PC-3 (cell line): ENCODE measurements at regions not wholly inside any gene's neighbourhood (a gene's known extent, or its start where the extent isn't known, plus 50 kb on each side); places are given as distances from the start of the nearest gene placed in this dataset.

Source experiments
- ATAC-seq: fragments of 200-7000 bp; cut with Tn5 transposase; 2 replicates; pipeline ENCODE4 v1.9.1; 2020; ENCODE audit warnings: mild to moderate bottlenecking, moderate library complexity
- BruUV-seq: library from RNA; stranded (reverse); fragments of 400-500 nt; replicated peaks from 2 replicates; lab custom pipeline; 2021; lab: Mats Ljungman, UMichigan
- CTCF ChIA-PET: fragments of 300-600 bp; sonication (Branson Sonifier 250); formaldehyde crosslinking; loops from one replicate; lab custom pipeline; 2022; ENCODE audit warnings: antibody characterized with exemption; lab: Charles Lee
- POLR2A ChIA-PET: fragments of 300-600 bp; sonication (Branson Sonifier 250); formaldehyde crosslinking; loops from one replicate; lab custom pipeline; 2022; ENCODE audit warnings: antibody characterized with exemption; ENCODE audit not compliant: unreplicated experiment; lab: Charles Lee
- DNase-seq: peaks from one replicate; pipeline ENCODE4 v3.0.0-alpha.2; 2015
- H2AFZ ChIP-seq: fragments of 300-600 bp; sonication (generic); 2 replicates; pipeline ENCODE4 v1.6.0; 2016; ENCODE audit warnings: antibody characterized with exemption, low read length
- H3F3A ChIP-seq: fragments of 300-600 bp; sonication (generic); one replicate; pipeline ENCODE4 v1.6.0; 2017; ENCODE audit warnings: antibody characterized with exemption, low read length, control low read depth, mild to moderate bottlenecking; ENCODE audit not compliant: unreplicated experiment
- H3K27ac ChIP-seq: fragments of 300-600 bp; sonication (generic); 2 replicates; pipeline ENCODE4 v1.5.1; 2016; ENCODE audit warnings: mild to moderate bottlenecking, low read length
- H3K27me3 ChIP-seq: fragments of 300-600 bp; sonication (generic); 2 replicates; pipeline ENCODE4 v1.6.1; 2016; ENCODE audit warnings: low read length, mixed read lengths
- H3K36me3 ChIP-seq: fragments of 300-600 bp; sonication (generic); 2 replicates; pipeline ENCODE4 v1.6.1; 2016; ENCODE audit warnings: low read depth, mixed run types, low read length, mixed read lengths
- H3K4me1 ChIP-seq: fragments of 300-600 bp; sonication (generic); 2 replicates; pipeline ENCODE4 v1.5.1; 2016; ENCODE audit warnings: low read length; ENCODE audit not compliant: insufficient read depth
- H3K4me2 ChIP-seq: fragments of 300-600 bp; sonication (generic); 2 replicates; pipeline ENCODE4 v1.6.0; 2016; ENCODE audit warnings: low read length
- H3K4me3 ChIP-seq: fragments of 300-600 bp; sonication (generic); 2 replicates; pipeline ENCODE4 v1.5.1; 2016; ENCODE audit warnings: mild to moderate bottlenecking, low read length, mixed read lengths
- H3K79me2 ChIP-seq: fragments of 300-600 bp; sonication (generic); 2 replicates; pipeline ENCODE4 v1.6.1; 2017; ENCODE audit warnings: low read length, mixed read lengths
- H3K9ac ChIP-seq: fragments of 300-600 bp; sonication (generic); 2 replicates; pipeline ENCODE4 v1.6.0; 2016; ENCODE audit warnings: mild to moderate bottlenecking, low read length
- H3K9me2 ChIP-seq: fragments of 300-600 bp; sonication (generic); replicated peaks from 2 replicates; pipeline ENCODE4 v1.6.1; 2016; ENCODE audit warnings: mixed run types, low read length, mixed read lengths
- H3K9me3 ChIP-seq: fragments of 300-600 bp; sonication (generic); 2 replicates; pipeline ENCODE4 v1.6.1; 2016; ENCODE audit warnings: low read length, mixed read lengths
- H4K20me1 ChIP-seq: fragments of 300-600 bp; sonication (generic); 2 replicates; pipeline ENCODE4 v1.6.1; 2016; ENCODE audit warnings: low read length, mixed read lengths
- EZH2 ChIP-seq: fragments of 300-600 bp; sonication (generic); IDR thresholded peaks from one replicate; pipeline ENCODE4 v1.6.1; 2017; ENCODE audit warnings: antibody characterized with exemption, mild to moderate bottlenecking, low read length; ENCODE audit not compliant: unreplicated experiment
- EZH2phosphoT487 ChIP-seq: fragments of 300-600 bp; sonication (generic); IDR thresholded peaks from 2 replicates; pipeline ENCODE4 v1.6.1; 2018; ENCODE audit warnings: mild to moderate bottlenecking, antibody characterized with exemption, low read length, borderline replicate concordance
- intact Hi-C: fragments of 100-400 bp; cut with micrococcal nuclease; formaldehyde crosslinking; loops from 2 replicates; pipeline ENCODE4 v1.9.0; 2023
- TF ChIP-seq, protein P1 (sequence below): fragments of 300-600 bp; sonication (generic); conservative IDR thresholded peaks from 2 replicates; pipeline ENCODE4 v1.5.1; 2017; ENCODE audit warnings: antibody characterized with exemption, low read depth, mild to moderate bottlenecking, low read length

DNA sequence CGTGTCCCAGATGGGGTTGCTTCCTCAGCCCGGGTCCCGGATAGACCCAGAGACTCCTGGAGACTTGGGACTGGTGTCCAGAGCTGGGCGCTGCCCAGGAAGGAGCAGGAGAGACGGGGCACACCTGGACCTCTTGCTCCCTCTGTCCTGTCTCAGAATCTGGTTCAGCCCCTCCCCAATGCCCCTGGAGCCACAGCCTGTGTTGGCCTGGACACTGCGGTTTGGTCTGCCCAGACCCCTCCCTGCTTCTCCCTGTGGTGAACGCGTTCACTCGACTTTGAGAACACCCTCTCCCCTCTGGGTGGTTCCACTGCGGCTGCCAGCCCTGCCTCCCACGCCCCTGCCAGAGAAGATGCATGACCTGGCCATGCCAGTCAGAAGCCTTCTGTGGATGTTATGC, 111.1 kb downstream of the HMX1 start:
- Histone ChIP-seq H4K20me1 (no peaks in the 10 kb centered on the region), H3K9me2 (no peaks in the 10 kb centered on the region), H3K4me2 (no peak overlapping the region), H3K4me1 (no peaks in the 10 kb centered on the region), H3K9me3 (no peaks in the 10 kb centered on the region), H3K36me3 (no peaks in the 10 kb centered on the region), H3K27me3 (0 out of 2 replicates have a peak, but pooled peaks cover 8% of the 10 kb centered on the region), H3K79me2 (no peaks in the 10 kb centered on the region), H3K27ac (no peak overlapping the region), H2AFZ (no peak overlapping the region), H3F3A (no peaks in the 10 kb centered on the region), H3K9ac (no peak overlapping the region), H3K4me3 (no peak overlapping the region)
- BruUV-seq: no TSS peak
- ATAC-seq: no peak
- no peak for DNase-seq
- ChIA-PET POLR2A (no interaction called here), CTCF (no interaction called here)
- TF ChIP-seq, protein P1, sequence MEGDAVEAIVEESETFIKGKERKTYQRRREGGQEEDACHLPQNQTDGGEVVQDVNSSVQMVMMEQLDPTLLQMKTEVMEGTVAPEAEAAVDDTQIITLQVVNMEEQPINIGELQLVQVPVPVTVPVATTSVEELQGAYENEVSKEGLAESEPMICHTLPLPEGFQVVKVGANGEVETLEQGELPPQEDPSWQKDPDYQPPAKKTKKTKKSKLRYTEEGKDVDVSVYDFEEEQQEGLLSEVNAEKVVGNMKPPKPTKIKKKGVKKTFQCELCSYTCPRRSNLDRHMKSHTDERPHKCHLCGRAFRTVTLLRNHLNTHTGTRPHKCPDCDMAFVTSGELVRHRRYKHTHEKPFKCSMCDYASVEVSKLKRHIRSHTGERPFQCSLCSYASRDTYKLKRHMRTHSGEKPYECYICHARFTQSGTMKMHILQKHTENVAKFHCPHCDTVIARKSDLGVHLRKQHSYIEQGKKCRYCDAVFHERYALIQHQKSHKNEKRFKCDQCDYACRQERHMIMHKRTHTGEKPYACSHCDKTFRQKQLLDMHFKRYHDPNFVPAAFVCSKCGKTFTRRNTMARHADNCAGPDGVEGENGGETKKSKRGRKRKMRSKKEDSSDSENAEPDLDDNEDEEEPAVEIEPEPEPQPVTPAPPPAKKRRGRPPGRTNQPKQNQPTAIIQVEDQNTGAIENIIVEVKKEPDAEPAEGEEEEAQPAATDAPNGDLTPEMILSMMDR: no peak
- TF ChIP-seq EZH2phosphoT487 (no peak), EZH2 (no peak)
- intact Hi-C loops: no loop called here

GRCh38 chr4:8759987-8760386, 111.7 kb downstream of the HMX1 start:
- H3K27me3 ChIP-seq: 0 out of 2 replicates have a peak, but pooled peaks cover 8% of the 10 kb centered on the region
- no peak overlapping the region for H3K4me3 ChIP-seq
- TF ChIP-seq EZH2phosphoT487 (no peak), EZH2 (no peak)
- TF ChIP-seq, protein P1: no peak
- no peak overlapping the region for H3K27ac ChIP-seq
- ChIA-PET CTCF (no interaction called here), POLR2A (no interaction called here)
- intact Hi-C loops: no loop called here
- no peaks in the 10 kb centered on the region for H3K4me1 ChIP-seq
- H3F3A ChIP-seq: no peaks in the 10 kb centered on the region
- H3K79me2 ChIP-seq: no peaks in the 10 kb centered on the region
- no peaks in the 10 kb centered on the region for H3K36me3 ChIP-seq
- no peak overlapping the region for H3K9ac ChIP-seq
- no peak overlapping the region for H2AFZ ChIP-seq
- ATAC-seq (no peak), DNase-seq (no peak)
- no peaks in the 10 kb centered on the region for H4K20me1 ChIP-seq
- no peak overlapping the region for H3K4me2 ChIP-seq
- H3K9me2 ChIP-seq: no peaks in the 10 kb centered on the region
- H3K9me3 ChIP-seq: no peaks in the 10 kb centered on the region
- no TSS peak for BruUV-seq

GRCh38 chr4:8756816-8757215, 114.8 kb downstream of the HMX1 start:
- H3K4me2 ChIP-seq: no peak overlapping the region
- H3K4me3 ChIP-seq: no peak overlapping the region
- no peak overlapping the region for H3K27ac ChIP-seq
- no peak for TF ChIP-seq EZH2
- TF ChIP-seq, protein P1: no peak
- no peak for TF ChIP-seq EZH2phosphoT487
- BruUV-seq: no TSS peak
- CTCF ChIA-PET: no interaction called here
- H2AFZ ChIP-seq: no peak overlapping the region
- peaks cover 25% of the 10 kb centered on the region; the same call in 1 of the 2 replicates for H3K27me3 ChIP-seq
- no peaks in the 10 kb centered on the region for H3K9me3 ChIP-seq
- POLR2A ChIA-PET: no interaction called here
- H3K79me2 ChIP-seq: no peaks in the 10 kb centered on the region
- no peaks in the 10 kb centered on the region for H3F3A ChIP-seq
- DNase-seq: no peak
- H3K9me2 ChIP-seq: no peaks in the 10 kb centered on the region
- no peaks in the 10 kb centered on the region for H4K20me1 ChIP-seq
- H3K4me1 ChIP-seq: no peaks in the 10 kb centered on the region
- no peak for ATAC-seq
- intact Hi-C loops: no loop called here
- H3K36me3 ChIP-seq: no peaks in the 10 kb centered on the region
- H3K9ac ChIP-seq: no peak overlapping the region
